Retinal pigment epithelial cell (primary cell): ENCODE measurements at regions not wholly inside any gene's neighbourhood (a gene's known extent, or its start where the extent isn't known, plus 50 kb on each side); places are given as distances from the start of the nearest gene placed in this dataset.

Experiments
- DNase-seq: peaks from one replicate; pipeline ENCODE4 v3.0.0-alpha.2; 2010; ENCODE audit warnings: low read depth
- H3K4me3 ChIP-seq: 2 replicates; pipeline ENCODE4 v1.5.1; 2011; ENCODE audit warnings: mild to moderate bottlenecking, low read length, control low read depth, moderate library complexity
- TF ChIP-seq, protein P1 (sequence below): conservative IDR thresholded peaks from 2 replicates; pipeline ENCODE4 v1.5.1; 2011; ENCODE audit warnings: low read depth, low read length, control low read depth, inconsistent platforms

GRCh38 chr4:15130441-15130840, 128.2 kb downstream of the CPEB2 start:
- TF ChIP-seq, protein P1, sequence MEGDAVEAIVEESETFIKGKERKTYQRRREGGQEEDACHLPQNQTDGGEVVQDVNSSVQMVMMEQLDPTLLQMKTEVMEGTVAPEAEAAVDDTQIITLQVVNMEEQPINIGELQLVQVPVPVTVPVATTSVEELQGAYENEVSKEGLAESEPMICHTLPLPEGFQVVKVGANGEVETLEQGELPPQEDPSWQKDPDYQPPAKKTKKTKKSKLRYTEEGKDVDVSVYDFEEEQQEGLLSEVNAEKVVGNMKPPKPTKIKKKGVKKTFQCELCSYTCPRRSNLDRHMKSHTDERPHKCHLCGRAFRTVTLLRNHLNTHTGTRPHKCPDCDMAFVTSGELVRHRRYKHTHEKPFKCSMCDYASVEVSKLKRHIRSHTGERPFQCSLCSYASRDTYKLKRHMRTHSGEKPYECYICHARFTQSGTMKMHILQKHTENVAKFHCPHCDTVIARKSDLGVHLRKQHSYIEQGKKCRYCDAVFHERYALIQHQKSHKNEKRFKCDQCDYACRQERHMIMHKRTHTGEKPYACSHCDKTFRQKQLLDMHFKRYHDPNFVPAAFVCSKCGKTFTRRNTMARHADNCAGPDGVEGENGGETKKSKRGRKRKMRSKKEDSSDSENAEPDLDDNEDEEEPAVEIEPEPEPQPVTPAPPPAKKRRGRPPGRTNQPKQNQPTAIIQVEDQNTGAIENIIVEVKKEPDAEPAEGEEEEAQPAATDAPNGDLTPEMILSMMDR = no peak
- DNase-seq = no peak
- H3K4me3 ChIP-seq = no peak overlapping the region

- TF ChIP-seq, protein P1 = no peak
- no peak for DNase-seq
- H3K4me3 ChIP-seq = no peak overlapping the region
Measured at GRCh38 chr4:15131551-15131950, 129.3 kb downstream of the CPEB2 start.

DNA sequence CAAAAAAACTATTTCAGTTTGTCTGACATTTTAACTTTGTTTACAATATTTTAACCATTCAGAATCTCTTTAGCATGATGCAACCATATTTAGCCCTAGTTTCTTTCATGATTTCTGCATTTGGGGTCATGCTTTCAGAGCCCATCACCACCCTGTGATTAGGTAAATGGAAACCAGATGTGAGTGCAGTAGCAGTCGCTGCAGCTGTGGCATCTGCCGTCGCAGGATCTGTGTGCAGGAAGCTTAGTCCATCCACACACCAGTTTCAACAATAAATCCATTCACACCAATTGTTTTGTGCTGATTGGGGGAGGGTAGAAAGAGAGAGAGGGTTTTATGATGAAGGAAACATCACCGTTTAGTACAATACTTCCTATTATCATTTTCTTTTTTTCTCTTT, 130.5 kb downstream of the CPEB2 start:
- no peak for DNase-seq
- TF ChIP-seq, protein P1 = no peak
- H3K4me3 ChIP-seq = no peak overlapping the region

DNA sequence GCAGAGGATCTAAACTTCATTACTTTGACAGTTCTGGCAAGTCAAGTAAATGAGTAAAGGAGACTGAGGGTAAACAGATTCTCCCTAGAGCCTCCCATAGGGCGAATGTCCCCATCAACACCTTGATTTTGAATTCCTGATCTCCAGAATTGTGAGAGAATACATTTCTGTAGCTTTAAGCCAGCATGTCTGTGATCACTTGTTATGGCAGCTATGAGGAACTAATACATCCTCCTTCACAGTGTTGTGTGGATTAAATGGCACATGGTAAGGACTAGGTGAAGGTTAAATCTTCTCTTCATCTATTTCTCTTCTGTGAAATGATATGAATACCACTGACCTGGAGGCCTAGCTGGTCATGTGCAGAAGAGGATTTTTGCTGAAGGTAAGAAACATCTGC, 137.3 kb downstream of the CPEB2 start:
- TF ChIP-seq, protein P1 = no peak
- no peak overlapping the region for H3K4me3 ChIP-seq
- no peak for DNase-seq

DNA sequence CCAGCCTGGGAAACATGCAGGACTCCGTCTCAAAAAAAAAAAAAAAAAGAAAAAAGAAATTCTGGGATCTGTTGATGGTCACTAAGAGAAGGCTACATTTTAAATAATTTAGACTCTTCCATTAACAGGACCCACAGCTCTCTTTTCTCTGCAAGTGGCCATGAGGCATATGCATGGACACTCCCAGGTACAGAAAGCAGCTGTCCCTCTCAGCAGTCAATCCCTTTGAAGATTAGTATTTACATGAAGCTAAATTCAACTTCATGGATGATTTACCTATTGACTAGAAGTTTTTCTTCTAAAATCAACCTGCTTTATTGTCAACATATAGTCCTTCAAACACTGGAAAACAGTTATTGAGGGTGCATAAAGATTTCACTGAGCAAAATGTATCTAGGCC, 139.9 kb downstream of the CPEB2 start:
- no peak overlapping the region for H3K4me3 ChIP-seq
- TF ChIP-seq, protein P1 = no peak
- DNase-seq = no peak

GRCh38 chr4:15143551-15143950, 141.3 kb downstream of the CPEB2 start:
- DNase-seq = no peak
- no peak overlapping the region for H3K4me3 ChIP-seq
- TF ChIP-seq, protein P1 = no peak

- TF ChIP-seq, protein P1 = no peak
- no peak overlapping the region for H3K4me3 ChIP-seq
- DNase-seq = no peak
Measured at GRCh38 chr4:15144249-15144966, 142.1 kb downstream of the CPEB2 start.
